GM10266 (cell line): ENCODE measurements at regions not wholly inside any gene's neighbourhood (a gene's known extent, or its start where the extent isn't known, plus 50 kb on each side); places are given as distances from the start of the nearest gene placed in this dataset.

Experiments used
- DNase-seq: peaks from one replicate; pipeline ENCODE4 v3.0.0; 2012; ENCODE audit errors: extremely low spot score
- TF ChIP-seq, protein P1 (sequence below): IDR thresholded peaks from 2 replicates; pipeline ENCODE4 v1.5.1; 2012; ENCODE audit warnings: mild to moderate bottlenecking, low read depth; ENCODE audit not compliant: control insufficient read depth, insufficient read depth; ENCODE audit errors: missing control alignments

DNA sequence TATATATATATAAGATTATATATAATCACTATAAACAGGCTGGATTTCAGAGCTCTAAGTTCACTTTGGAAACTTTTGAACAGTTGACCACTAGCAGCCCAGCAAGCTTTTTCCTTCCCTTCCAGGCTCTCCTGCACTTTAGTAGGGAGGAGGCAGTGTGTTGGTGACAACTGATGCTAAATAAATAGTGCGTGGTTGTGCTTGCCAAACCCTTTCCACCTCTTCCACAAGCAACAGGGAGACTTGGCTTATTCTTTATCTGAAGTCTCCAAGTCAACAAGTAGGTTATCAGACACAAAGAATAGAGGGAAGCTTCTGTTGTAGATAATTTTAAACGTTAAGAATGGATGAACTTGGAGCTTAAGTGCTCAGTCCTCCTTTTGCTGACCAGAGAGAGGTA lies 408.2 kb upstream of the HNRNPA3 start:
- TF ChIP-seq, protein P1, sequence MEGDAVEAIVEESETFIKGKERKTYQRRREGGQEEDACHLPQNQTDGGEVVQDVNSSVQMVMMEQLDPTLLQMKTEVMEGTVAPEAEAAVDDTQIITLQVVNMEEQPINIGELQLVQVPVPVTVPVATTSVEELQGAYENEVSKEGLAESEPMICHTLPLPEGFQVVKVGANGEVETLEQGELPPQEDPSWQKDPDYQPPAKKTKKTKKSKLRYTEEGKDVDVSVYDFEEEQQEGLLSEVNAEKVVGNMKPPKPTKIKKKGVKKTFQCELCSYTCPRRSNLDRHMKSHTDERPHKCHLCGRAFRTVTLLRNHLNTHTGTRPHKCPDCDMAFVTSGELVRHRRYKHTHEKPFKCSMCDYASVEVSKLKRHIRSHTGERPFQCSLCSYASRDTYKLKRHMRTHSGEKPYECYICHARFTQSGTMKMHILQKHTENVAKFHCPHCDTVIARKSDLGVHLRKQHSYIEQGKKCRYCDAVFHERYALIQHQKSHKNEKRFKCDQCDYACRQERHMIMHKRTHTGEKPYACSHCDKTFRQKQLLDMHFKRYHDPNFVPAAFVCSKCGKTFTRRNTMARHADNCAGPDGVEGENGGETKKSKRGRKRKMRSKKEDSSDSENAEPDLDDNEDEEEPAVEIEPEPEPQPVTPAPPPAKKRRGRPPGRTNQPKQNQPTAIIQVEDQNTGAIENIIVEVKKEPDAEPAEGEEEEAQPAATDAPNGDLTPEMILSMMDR, result no peak
- no peak for DNase-seq

DNA sequence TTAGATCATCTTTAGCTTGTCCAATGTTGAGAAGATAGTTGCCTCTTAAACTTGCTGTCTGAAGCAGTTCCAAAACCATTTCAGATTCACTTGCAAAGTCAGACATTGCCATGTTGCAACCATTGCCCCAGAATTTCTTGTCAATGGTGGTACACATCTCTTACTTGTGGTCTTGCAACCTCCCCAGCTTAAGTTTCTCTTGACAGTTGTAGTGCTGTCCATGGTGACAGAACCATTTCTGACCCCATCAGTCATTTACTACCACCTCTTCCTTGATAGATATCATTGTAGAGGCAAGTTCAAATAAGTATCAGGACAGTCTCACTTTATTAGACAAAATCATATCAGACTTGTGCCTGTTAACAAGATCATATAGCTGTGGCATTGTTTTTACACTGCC lies 407.2 kb upstream of the HNRNPA3 start:
- TF ChIP-seq, protein P1, result no peak
- no peak for DNase-seq

DNA sequence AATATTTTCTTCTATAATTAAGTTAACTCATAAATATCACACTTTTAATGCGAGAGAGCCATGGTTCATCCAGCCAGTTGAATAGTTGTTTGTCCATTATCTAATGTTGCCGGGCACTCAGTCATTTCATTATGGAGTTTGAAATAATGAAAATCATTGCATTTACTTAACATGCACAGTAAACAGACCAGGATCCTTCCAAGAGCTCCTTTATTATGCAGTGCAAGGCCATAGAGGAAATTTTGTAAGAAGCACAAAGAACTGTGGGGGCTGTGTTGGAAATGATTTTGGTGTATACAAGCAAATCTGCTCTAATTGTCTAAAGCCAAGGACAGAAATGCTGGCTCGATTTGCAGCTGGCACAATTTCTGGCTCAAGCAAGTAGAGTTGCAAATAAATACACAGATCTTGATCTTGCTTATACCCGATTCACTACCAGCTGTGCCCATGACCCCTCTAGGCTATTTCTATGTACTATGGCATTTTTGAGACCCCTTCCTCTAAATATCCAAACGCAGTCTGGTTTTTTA lies 400.3 kb upstream of the HNRNPA3 start:
- no peak for DNase-seq
- TF ChIP-seq, protein P1, result no peak

DNA sequence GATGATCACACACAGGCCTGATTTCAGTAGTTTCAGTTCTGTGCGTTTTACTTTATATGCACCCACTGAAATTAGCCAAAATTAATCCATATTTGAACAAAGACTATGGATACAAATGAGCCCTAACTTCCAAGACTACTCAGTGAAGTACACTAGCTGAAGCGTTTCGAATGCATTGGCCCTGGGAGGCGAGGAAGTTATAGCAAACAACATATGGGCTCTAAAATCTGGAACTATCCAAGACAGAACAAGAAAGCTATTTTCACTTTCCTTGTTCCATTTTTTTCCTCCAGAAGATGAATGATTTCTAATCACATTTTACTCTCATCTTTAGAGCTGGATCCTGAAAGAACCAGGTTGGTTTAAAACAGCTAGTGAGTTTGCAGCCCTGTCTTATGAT lies 399.4 kb upstream of the HNRNPA3 start:
- no peak for DNase-seq
- TF ChIP-seq, protein P1, result no peak

DNA sequence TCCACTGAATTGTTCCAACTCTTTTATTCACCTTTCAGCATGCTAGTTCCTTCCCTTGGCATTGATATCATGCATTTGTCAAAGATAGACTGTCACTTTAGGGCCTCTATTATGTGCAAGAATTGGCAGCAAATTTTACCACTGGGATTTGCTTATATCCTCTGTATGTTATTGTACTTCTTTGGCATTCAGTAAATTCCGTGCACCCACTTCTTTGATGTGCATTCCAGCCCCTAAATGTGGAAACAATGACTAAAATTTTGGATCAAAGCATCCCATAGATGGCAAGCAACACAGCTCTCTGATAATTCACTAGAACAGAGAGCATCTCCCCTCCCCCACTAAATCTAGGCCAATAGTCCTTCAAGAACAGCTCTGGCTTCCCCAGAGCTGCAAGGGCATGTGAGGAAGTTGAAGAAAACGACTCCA lies 399.0 kb upstream of the HNRNPA3 start:
- TF ChIP-seq, protein P1, result no peak
- no peak for DNase-seq

DNA sequence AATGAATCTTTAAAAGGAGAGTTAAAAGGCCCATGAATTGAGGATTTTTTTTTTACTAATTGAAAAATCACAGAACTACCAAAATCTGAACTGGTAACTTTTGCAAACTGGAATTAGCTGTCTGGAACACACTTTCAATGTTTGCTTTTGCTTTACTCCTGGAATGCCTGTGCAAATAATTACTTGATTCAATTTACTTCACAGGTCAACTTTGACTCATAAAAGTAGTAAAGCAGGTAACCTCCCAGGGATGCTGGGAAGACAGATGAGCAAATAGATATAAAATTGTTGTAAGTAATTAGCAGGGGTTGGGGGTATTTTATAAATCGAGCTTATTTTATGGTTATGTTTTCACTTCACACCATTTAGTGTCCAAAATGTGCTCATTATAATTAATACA lies 398.3 kb upstream of the HNRNPA3 start:
- DNase-seq, result no peak
- TF ChIP-seq, protein P1, result no peak

DNA sequence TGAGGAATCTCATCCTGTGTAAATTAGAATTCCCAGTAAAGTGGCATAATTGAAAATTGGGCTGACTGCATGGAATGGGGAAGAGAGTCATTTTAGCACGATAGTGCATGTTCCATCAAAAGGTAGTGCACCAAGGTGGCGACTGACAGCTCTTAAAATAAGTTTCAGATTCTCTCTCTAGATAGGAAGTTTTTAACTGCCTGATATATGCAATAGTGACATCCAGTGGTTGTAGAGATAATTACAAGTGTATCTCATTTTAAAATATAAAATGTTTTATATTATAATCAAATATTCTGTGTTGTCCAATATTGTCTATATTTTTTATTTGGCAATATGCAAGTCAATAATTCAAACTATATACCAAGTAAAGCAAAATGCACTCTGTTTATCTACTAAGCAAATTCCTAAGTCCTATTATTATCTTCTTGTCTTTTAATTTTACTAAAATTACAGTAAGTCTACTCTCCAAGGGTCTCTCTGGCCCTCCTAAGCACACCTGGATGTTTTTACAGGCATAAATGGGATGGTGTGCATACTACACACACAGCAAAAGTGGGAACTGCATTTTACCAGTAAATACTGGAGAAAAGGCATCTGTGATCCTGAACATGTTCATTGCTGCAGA lies 397.7 kb upstream of the HNRNPA3 start:
- peak; percentile 43 for DNase-seq
- TF ChIP-seq, protein P1, result peak; percentile 40
